ENCODE measurements at regions not wholly inside any gene's neighbourhood (a gene's known extent, or its start where the extent isn't known, plus 50 kb on each side); places are given as distances from the start of the nearest gene placed in this dataset.

GRCh38 chr11:115720602-115721245 is 216.5 kb upstream of the CADM1 start:
- TF ChIP-seq CTCF (IDR thresholded peaks at IDR 0.05; ENCODE audit: low read depth, low read length, poor library complexity, severe bottlenecking) (no peak), EZH2phosphoT487 (IDR thresholded peaks at IDR 0.05; ENCODE audit: borderline replicate concordance, low read length) (no peak)

Data from DOHH2 (cell line).